ENCODE measurements at regions not wholly inside any gene's neighbourhood (a gene's known extent, or its start where the extent isn't known, plus 50 kb on each side); places are given as distances from the start of the nearest gene placed in this dataset.

DNA sequence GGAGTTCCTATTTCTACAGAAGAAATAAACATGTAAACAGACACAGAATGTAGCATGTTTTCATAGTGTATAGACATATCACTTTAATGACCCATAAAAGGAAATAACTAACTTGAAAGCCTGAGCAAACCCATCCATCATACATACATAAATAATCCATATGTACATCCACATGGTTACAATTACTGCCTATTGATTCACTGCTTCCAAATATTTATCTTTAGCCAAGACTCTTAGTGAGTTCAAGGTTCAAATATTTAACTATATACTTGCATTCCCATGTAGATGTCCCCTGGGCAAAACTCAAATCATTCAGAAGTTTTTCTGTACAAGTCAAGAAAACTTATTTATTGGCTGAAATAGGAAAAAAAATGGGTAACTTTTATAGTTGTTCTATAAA lies 95.4 kb downstream of the CCER1 start:
- H3K4me3 ChIP-seq, result no peak overlapping the region
- H3K27me3 ChIP-seq, result no peaks in the 10 kb centered on the region
- no peak overlapping the region for H3K27ac ChIP-seq
- no peaks in the 10 kb centered on the region for H3K4me1 ChIP-seq
- ATAC-seq, result no peak
- H3K36me3 ChIP-seq, result no peaks in the 10 kb centered on the region
- peaks cover 0 to 8% (median 0%) of the 10 kb centered on the region in 3 donors for H3K9me3 ChIP-seq
- TF ChIP-seq, protein P1, sequence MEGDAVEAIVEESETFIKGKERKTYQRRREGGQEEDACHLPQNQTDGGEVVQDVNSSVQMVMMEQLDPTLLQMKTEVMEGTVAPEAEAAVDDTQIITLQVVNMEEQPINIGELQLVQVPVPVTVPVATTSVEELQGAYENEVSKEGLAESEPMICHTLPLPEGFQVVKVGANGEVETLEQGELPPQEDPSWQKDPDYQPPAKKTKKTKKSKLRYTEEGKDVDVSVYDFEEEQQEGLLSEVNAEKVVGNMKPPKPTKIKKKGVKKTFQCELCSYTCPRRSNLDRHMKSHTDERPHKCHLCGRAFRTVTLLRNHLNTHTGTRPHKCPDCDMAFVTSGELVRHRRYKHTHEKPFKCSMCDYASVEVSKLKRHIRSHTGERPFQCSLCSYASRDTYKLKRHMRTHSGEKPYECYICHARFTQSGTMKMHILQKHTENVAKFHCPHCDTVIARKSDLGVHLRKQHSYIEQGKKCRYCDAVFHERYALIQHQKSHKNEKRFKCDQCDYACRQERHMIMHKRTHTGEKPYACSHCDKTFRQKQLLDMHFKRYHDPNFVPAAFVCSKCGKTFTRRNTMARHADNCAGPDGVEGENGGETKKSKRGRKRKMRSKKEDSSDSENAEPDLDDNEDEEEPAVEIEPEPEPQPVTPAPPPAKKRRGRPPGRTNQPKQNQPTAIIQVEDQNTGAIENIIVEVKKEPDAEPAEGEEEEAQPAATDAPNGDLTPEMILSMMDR (IDR thresholded peaks at IDR 0.05), result no peak
- TF ChIP-seq EP300 (IDR thresholded peaks at IDR 0.05), result no peak

DNA sequence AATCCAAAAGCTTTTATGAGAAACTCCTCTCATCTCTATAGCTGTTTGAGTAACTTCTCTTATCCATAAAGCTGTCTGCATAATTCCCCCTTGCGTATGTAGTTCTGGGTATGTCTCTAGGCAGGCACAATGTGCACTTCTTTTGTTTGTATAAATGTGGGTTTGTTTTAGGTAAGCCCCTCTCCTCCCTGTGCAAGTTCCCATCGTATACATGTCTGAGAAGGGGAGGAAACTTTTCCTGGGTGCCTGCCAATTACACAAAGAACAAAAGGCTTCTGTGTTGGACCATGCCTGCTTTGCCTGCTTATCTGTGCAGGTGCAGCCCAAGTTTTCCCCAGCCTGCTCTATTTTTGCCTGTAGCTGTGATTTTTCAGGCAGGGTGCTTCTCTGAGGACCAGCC lies 96.7 kb downstream of the CCER1 start:
- TF ChIP-seq, protein P1 (IDR thresholded peaks at IDR 0.05), result no peak
- TF ChIP-seq POLR2AphosphoS5 (IDR thresholded peaks at IDR 0.05) (no peak), EP300 (IDR thresholded peaks at IDR 0.05) (no peak), POLR2A (IDR thresholded peaks at IDR 0.05) (no peak)
- H3K36me3 ChIP-seq, result no peaks in the 10 kb centered on the region
- H3K9me3 ChIP-seq, result peaks cover 0 to 8% (median 0%) of the 10 kb centered on the region in 3 donors
- no peaks in the 10 kb centered on the region for H3K27me3 ChIP-seq
- peaks cover 0 to 4% (median 0%) of the 10 kb centered on the region in 3 donors for H3K4me1 ChIP-seq
- 20 to 78% methylated on average over 1 of the region's 2 CpGs for WGBS, 2 donors (ENCODE audit: low coverage in 1 of 2)
- no peak overlapping the region for H3K27ac ChIP-seq
- no peak for ATAC-seq
- H3K4me3 ChIP-seq, result no peak overlapping the region

DNA sequence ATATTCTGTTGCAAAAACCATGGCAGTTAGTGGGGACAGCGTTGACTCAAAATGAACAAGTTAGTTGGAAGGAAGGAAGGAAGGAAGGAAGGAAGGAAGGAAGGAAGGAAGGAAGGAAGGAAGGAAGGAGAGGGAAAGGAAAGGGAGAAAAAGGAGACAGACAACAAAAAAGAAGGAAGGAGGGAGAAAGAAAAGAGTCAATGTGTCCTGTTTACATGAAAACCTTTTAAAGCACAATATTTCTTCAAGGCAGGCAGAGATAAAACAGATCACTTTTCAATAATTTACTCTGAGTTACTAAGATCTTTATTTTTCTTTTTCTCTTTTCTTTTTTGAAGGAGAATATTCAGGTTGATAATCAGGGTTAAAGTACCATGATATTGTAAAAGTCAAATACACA lies 99.4 kb downstream of the CCER1 start:
- Histone ChIP-seq H3K36me3 (no peaks in the 10 kb centered on the region), H3K9me3 (no peaks in the 10 kb centered on the region), H3K4me1 (peaks cover 0 to 4% (median 0%) of the 10 kb centered on the region in 3 donors), H3K27ac (no peak overlapping the region), H3K4me3 (no peak overlapping the region), H3K27me3 (no peaks in the 10 kb centered on the region)
- no peak for TF ChIP-seq POLR2AphosphoS5 (IDR thresholded peaks at IDR 0.05)
- no peak for TF ChIP-seq POLR2A (IDR thresholded peaks at IDR 0.05)
- TF ChIP-seq, protein P1 (IDR thresholded peaks at IDR 0.05), result no peak
- TF ChIP-seq EP300 (IDR thresholded peaks at IDR 0.05), result no peak
- 100% methylated on average over 1 of the region's 1 CpG; no CpG with 5 or more reads in 1 of the 2 donors for WGBS, 2 donors (ENCODE audit: low coverage in 1 of 2)
- ATAC-seq, result no peak

DNA sequence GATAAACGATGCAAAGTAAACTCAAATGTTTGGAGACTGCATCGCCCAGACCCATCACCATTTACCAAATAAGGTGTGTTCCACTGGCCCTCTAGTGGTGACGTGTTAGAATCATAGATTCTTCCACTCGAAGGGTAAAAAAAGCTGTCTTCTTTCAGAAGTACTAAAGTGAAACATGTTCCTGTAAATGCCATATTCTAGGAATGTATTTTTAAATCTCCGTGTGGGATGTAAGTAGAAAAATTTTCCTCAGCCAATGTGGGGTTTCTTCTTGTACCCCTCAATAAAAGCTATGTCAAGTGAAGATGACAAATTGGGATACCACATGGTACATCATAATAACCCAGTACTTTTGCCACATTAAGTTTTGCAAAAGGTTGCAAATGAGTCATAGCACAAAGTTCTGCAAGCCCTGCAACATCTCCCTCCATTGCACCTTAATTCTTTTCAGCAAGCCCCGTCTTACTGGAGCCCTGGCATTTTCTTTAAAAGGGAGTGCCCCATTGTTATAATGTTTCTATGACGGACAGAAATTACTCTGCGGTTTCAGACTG lies 100.8 kb downstream of the CCER1 start:
- no peak overlapping the region for H3K27ac ChIP-seq
- no peak for ATAC-seq
- WGBS, 2 donors (ENCODE audit: low coverage in 1 of 2), result 14 to 26% methylated on average over 5 to 8 of the region's 8 CpGs
- TF ChIP-seq, protein P1 (IDR thresholded peaks at IDR 0.05), result peak; percentile 41 to 56 (median 52)
- no peak for TF ChIP-seq POLR2AphosphoS5 (IDR thresholded peaks at IDR 0.05)
- H3K9me3 ChIP-seq, result no peaks in the 10 kb centered on the region
- no peaks in the 10 kb centered on the region for H3K27me3 ChIP-seq
- H3K4me1 ChIP-seq, result peaks cover 0 to 4% (median 0%) of the 10 kb centered on the region in 3 donors
- no peaks in the 10 kb centered on the region for H3K36me3 ChIP-seq
- no peak overlapping the region for H3K4me3 ChIP-seq

DNA sequence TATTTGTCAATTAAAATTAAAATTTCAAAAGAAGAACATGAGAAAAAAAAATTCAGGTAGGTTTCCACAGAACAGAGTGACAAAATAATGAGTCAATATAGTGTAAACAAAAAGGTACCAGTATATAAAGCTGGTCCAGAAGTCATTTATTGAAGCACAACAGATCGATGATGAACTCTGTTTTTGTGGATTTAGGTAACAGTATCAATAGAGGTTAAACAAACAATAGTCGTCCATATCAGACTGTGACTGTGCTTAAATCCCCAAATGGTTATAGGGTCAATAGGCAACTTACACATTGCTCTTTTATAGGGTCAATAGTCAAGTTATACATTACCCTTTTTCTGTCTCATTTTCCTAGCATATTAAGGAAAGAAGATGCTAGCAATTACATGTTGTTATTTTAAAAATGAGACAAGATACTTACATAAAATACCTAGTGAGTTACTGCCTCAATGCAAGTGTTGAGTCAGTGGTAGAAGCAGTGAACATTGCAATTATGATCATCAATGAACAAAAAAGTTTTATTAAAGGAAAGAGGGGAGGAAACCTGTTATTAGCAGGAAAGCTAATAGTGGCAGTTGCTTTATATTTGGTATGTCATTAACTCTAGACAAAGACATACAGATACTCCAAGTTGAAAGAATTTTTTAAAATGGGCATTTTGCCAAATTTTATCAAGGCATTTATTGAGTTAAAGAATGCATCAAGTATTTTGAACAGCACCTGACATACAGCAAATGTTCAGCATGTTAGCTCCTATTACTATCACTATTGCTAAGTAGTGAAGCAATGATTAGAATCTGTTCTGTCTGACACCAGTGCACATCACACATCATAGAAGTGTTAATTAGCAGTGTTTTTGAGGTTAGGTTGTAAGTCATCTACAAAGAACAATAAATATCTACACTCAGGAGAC lies 102.9 kb downstream of the CCER1 start:
- ATAC-seq, result no peak
- H3K9me3 ChIP-seq, result no peaks in the 10 kb centered on the region
- TF ChIP-seq, protein P1 (IDR thresholded peaks at IDR 0.05), result no peak

More for the DNA sequence above, 102.9 kb downstream of the CCER1 start:
- 60 to 75% methylated on average over 2 of the region's 2 CpGs for WGBS, 2 donors (ENCODE audit: low coverage in 1 of 2)
- Histone ChIP-seq H3K27me3 (no peaks in the 10 kb centered on the region), H3K27ac (no peak overlapping the region), H3K36me3 (no peaks in the 10 kb centered on the region), H3K4me3 (no peak overlapping the region), H3K4me1 (peaks cover 0 to 4% (median 0%) of the 10 kb centered on the region in 3 donors)

Data from gastroesophageal sphincter (tissue), 4 donors.